GM12872 (cell line): ENCODE measurements at regions not wholly inside any gene's neighbourhood (a gene's known extent, or its start where the extent isn't known, plus 50 kb on each side); places are given as distances from the start of the nearest gene placed in this dataset.

Experiments used
- TF ChIP-seq, protein P1 (sequence below): IDR thresholded peaks from 3 replicates; pipeline ENCODE4 v1.5.1; 2011; ENCODE audit warnings: low read depth, mild to moderate bottlenecking, low read length, moderate library complexity; ENCODE audit not compliant: insufficient read depth

DNA sequence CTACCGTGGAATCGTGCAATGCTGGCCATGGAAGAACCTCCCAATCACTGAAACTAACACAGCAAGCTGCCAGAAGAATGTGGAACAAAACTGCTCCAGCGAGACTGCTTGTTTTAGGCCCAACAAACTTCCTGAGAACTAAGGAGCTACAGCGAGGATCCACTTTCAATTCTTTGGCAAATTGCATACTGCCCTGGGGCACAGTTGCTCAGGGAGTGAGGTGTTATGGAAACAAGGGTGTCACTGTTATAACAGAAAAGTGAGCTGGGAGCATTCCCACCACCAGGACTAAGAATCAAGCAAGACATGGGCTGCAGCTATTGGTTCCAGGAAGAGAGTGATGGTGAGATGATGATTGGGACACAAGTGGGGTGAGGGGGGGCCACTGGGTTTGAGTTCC is 1606.1 kb upstream of the FLRT2 start:
- TF ChIP-seq, protein P1, sequence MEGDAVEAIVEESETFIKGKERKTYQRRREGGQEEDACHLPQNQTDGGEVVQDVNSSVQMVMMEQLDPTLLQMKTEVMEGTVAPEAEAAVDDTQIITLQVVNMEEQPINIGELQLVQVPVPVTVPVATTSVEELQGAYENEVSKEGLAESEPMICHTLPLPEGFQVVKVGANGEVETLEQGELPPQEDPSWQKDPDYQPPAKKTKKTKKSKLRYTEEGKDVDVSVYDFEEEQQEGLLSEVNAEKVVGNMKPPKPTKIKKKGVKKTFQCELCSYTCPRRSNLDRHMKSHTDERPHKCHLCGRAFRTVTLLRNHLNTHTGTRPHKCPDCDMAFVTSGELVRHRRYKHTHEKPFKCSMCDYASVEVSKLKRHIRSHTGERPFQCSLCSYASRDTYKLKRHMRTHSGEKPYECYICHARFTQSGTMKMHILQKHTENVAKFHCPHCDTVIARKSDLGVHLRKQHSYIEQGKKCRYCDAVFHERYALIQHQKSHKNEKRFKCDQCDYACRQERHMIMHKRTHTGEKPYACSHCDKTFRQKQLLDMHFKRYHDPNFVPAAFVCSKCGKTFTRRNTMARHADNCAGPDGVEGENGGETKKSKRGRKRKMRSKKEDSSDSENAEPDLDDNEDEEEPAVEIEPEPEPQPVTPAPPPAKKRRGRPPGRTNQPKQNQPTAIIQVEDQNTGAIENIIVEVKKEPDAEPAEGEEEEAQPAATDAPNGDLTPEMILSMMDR, result no peak

DNA sequence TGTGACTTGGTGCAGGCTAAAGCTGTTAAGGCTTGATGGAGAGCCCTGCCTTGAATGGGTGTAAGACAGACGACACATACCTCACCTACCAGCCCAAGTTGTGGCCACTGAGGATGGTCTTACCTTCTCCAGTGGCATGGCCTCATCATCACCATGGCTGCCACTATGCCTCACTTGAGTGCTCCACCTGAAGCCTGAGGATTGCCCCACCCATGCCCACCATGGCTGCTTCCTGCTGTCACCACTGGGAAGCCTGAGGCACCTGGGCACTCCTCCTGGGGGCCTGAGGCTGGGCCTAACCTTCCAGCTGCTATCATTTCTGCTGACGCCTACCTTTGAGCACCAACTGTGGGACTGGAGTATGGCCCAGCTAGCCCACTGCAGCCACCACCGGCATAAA is 1605.7 kb upstream of the FLRT2 start:
- TF ChIP-seq, protein P1, result no peak

DNA sequence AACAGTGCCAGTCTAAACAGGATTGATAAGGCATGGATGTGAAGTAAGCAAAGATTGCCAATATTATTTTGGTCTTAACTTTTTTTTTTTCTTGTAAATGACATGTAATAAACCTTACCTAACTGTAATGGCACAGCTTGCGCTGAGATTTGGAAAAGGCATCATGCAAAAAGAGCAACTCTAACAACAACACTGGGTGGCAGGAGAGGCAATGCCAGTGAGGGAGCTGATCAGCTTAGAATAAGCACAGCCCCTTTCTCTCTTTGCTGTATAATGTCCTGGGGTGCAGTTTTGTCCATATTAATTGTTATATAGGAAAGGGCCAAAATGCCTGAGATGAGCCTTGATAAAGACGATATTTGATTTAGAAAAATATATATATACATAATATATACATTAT is 1589.7 kb upstream of the FLRT2 start:
- TF ChIP-seq, protein P1, result no peak

DNA sequence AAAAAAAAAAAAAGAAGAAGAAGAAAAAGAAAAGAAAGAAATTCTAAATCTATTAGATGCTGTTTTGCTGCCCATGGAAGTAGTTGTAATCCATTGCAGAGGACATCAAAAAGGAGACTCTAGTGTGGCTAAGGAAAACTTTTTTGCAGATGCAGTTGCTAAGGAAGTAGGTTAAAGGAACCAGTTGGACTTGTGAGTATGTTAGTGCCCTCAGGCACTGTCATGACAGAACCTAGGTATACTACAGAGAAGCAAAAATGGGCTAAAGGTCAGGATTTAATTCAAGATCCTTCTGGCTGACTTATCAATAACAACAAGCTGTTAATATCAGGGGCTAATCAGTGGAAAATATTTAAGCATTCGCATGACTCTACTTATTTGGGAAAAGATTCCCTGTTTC is 1571.6 kb upstream of the FLRT2 start:
- TF ChIP-seq, protein P1, result no peak

DNA sequence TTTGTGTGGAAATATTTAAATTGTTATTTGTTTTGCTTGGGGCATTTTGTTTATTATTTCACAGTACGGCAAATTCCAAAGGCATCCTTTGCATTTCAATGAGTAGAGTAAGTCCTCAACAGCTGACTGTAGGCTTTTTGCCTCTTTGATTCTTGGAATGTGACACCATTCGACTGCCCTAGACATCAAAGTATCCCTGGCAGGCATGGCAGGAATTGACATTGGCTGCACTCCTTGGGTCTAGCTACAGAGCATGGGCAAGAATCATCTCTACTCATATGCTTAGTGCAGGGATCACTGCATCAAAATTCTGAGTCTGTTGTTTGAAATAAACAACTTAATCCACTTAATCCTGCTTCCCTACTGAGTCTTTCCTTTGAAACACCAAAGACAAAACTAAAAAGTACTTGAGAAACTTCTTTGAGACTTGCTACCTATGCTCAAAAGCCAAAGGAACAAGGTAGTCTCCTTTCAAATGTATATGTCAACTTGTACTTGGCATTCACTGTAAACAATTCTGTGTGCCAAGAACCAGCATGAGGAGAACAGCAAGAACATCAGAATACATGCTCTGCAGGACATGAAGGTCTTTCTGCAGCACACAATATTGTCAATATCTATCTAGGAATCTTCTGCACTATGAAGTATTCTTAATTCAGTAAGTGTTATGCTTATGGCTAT is 1569.0 kb upstream of the FLRT2 start:
- TF ChIP-seq, protein P1, result no peak

DNA sequence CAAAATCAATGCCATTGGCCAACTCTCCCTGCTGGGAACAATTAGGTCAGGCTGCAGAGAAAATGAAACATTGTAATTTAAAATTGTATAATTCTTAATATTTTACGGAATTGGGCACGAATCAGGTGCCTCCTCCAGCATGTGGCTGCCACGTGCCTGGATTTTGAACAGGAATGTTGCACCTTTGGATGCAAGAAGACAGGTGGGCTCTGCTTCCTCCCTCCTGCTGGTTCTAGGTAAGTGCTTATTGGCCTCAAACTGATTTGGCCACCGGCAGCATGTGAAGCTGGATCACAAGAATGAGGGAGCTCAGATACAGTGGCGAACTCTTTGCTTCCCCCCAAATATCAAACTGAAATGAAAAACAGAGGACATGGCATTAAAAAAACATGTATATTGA is 1559.9 kb upstream of the FLRT2 start:
- TF ChIP-seq, protein P1, result no peak

DNA sequence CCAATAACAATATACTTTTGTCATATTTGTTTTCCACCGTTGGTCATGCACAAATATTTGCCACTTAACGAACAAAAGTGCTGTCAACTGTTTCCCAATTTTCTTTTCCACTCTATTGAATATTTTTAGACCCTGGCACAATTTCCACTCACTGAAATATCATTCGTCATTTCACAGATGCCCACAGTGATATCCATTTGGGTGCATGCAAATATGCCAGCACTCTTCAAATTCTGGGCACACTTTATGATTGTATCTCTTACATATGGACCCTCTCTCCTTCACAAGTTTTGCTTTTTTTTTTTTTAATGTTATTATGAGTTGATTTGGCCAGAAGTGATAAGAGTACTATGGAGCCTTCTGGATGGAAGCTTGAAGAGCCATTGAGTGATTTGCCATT is 1557.3 kb upstream of the FLRT2 start:
- TF ChIP-seq, protein P1, result no peak
